Hematopoietic multipotent progenitor cell treated with erythropoietin and hydrocortisone succinate and interleukin-3 and kit ligand, for 8 days (in vitro differentiated cells): ENCODE measurements at regions not wholly inside any gene's neighbourhood (a gene's known extent, or its start where the extent isn't known, plus 50 kb on each side); places are given as distances from the start of the nearest gene placed in this dataset.
A peak's percentile ranks its signal among the peaks of the same experiment; 100 is the strongest.
"Not testable (repeated sequence)": the region's sequence is repeated elsewhere in the genome, so short reads cannot be mapped to it uniquely, and the experiment has no call there.

Experiments used
- DNase-seq: peaks from one replicate; pipeline ENCODE4 v3.0.0-alpha.2; 2015

- peak; percentile 93 for DNase-seq
These were observed 334.8 kb upstream of the RASGEF1B start for GRCh38 chr4:81806485-81806884.

DNA sequence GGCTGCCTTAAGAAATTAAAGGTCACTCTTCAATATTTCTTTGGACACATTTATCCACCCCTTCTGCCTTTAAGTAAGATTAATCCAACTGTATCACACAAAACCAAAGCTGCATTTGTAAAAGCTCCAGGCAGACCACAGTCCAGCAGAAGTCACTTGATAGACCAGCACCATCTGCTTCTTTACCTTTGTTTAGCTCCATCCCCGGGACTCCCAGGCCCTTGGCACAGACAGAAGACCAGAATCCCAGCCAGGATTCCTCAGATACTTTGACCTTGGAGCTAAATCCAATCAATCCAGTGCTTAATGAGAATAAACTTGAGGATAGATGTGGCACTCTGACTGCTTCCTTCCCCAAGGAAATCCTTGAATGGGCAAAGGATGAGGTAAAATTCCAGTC, 333.1 kb upstream of the RASGEF1B start:
- DNase-seq, result no peak

GRCh38 chr4:81802285-81802846, 330.7 kb upstream of the RASGEF1B start:
- DNase-seq, result no peak

- no peak for DNase-seq
These were observed 327.7 kb upstream of the RASGEF1B start for GRCh38 chr4:81799371-81799770.

DNA sequence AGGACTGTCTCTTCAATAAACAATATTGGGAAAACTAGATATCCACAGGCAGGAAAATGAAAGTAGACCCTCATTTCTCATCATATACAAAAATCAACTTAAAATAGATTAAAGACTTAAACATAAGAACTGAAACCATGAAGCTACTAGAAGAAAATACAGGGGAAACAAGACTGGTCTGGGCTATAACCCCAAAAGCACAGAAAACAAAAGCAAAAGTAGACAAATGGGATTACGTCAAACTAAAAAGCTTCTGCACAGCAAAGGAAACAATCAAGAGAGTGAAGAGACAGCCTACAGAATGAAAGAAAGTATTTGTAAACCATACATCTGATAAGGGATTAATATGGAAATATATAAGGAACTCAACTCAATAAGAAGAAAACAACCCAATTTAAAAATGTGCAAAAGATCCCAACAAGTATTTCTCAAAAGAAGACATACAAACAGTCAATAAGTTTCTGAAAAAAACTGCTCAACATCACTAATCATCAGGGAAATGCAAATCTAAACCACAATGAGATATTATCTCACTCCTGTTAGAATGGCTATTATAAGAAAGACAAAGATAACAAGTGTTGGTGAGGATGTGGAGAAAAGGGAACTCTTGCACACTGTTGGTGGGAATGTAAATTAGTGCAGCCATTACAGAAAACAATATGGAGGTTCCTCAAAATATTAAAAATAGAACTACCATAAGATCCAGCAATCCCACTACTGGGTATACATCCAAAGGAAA, 325.3 kb upstream of the RASGEF1B start:
- no peak for DNase-seq

DNA sequence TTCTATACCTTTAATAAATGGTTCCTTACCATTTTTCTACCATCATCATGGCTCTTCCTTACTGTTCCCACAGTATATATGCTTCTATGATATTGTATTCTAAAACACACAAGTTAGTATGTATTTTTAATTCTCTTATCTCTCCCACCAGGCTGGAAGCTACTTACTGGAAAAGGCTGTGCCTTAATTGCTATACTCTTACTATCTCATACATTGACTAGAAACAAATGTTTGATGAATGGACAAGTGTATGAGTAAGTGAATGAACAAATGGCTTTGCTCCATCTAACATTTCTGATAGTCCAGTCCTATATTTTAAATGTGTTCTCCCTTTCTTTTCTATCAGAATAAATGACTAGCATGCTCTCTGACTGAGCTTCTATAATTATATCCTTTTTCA, 320.8 kb upstream of the RASGEF1B start:
- peak; percentile 76 for DNase-seq

GRCh38 chr4:81790477-81790876, 318.8 kb upstream of the RASGEF1B start:
- DNase-seq, result peak; percentile 96

- no peak for DNase-seq
These were observed 318.2 kb upstream of the RASGEF1B start for GRCh38 chr4:81789741-81790399.

DNA sequence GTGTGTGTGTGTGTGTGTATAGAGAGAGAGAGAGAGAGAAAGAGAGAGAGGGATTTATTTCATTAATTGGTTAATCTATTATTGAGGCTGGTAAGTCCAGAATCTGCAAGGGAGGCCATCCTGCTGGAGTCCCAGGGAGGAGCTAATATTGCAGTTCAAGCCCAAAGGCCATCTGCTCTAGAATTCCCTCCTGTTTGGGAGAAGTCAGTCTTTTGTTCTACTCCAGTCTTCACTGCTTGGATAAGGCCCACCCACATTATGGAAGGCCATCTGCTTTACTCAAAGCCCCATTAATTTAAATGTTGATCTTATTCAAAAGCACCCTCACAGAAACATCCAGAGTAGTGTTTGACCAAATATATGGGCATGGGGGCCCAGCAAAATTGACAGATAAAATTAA, 317.5 kb upstream of the RASGEF1B start:
- no peak for DNase-seq

- no peak for DNase-seq
These were observed 315.1 kb upstream of the RASGEF1B start for GRCh38 chr4:81786766-81787165.

GRCh38 chr4:81786063-81786763, 314.5 kb upstream of the RASGEF1B start:
- DNase-seq, result peak; percentile 80

GRCh38 chr4:81785338-81785737, 313.6 kb upstream of the RASGEF1B start:
- DNase-seq, result no peak

- DNase-seq, result no peak
These were observed 311.9 kb upstream of the RASGEF1B start for GRCh38 chr4:81783558-81783957.

- no peak for DNase-seq
These were observed 310.1 kb upstream of the RASGEF1B start for GRCh38 chr4:81781799-81782198.

DNA sequence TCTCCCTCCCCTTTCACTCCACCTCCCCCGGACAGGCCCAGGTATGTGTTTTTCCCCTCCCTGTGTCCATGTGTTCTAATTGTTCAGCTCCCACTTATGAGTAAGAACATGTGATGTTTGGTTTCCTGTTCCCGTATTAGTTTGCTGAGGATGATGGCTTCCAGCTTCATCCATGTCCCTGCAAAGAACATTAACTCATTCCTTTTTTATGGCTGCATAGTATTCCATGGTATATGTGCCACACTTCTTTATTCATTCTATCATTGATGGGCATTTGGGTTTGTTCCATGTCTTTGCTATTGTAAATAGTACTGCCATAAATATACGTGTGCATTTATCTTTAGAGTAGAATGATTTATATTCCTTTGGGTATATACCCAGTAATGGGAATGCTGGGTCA, 306.0 kb upstream of the RASGEF1B start:
- not testable (repeated sequence) for DNase-seq

- DNase-seq, result no peak
These were observed 305.1 kb upstream of the RASGEF1B start for GRCh38 chr4:81776794-81777193.

- DNase-seq, result no peak
These were observed 301.9 kb upstream of the RASGEF1B start for GRCh38 chr4:81773557-81773956.

- no peak for DNase-seq
These were observed 300.0 kb upstream of the RASGEF1B start for GRCh38 chr4:81771721-81772120.

DNA sequence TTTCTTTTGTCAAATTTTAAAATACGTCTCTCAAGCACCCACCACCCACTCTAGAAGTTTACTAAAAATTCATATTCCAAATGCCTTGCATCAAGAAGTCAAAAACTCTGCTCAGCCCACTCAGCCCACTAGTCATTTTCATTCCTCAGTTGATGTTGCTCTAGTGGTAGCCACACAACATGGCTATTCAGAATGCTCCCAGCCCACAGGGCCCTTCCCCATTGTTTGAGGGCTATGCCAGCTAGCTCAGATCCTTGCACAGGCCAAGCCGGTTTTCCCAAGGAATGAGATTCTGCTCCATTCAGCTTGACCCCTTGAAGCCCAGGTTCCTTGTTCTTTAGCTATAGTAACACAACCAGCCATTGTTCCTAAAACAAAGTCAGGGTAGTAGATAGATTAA, 297.5 kb upstream of the RASGEF1B start:
- DNase-seq, result no peak

DNA sequence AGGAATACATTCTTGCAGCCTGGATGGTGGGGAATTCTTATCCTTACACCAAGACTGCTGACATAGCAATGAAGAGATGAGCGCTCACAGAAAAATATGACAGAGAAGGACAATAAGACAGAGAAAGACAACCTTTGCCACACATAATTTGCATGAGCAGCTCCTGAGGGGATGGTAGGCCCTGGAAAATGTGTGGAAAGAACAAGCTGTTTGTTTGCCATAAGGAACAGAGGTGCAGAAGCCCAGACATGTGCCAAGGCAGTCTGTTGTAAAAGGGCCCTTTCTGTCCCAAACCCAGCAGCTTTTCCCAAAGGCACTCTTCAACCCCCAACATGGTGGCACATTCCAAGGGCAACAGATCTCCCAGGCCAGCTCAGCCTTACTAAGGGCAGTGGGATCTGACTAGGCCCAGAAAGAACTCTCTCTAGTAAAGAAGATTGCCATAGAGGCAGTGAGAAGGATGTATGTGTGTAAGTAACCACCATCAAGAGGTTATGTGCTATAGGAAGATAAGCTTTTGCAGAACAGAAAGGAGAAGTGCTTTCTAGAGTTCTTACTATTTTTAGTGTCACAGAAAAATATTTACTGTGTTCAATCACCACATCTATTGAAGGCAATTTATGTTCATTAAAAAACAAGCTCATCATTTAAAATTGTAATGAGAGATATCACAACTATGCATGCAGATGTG, 287.0 kb upstream of the RASGEF1B start:
- DNase-seq, result peak; percentile 28

- DNase-seq, result peak; percentile 27
These were observed 286.0 kb upstream of the RASGEF1B start for GRCh38 chr4:81757691-81758090.

- DNase-seq, result peak; percentile 64
These were observed 285.3 kb upstream of the RASGEF1B start for GRCh38 chr4:81756973-81757372.

DNA sequence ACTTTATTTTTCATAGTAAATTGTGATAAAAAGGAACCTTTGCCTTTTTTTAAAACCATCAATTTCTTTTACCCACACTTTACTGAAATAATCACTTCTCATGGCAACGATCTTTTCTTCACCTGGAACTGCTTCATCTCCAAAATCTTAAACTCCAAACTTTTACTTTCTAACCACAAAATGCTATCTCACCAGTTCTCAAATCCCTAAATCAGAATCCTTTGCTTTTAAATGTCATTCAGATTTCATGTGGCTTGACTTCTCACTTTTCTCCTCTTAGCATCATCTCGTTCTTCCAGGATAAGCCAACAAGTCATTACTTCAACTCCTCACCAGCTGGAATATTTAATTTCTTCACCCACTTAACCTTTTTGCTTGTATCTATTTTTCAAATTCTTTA, 284.3 kb upstream of the RASGEF1B start:
- no peak for DNase-seq
